ENCODE measurements at regions not wholly inside any gene's neighbourhood (a gene's known extent, or its start where the extent isn't known, plus 50 kb on each side); places are given as distances from the start of the nearest gene placed in this dataset.

- Histone ChIP-seq H3K27ac (no peak overlapping the region), H3K27me3 (ENCODE audit: insufficient read depth in 3 of 3, low read length in 2 of 3) (no peaks in the 10 kb centered on the region), H3K4me3 (no peak overlapping the region), H3K4me1 (no peaks in the 10 kb centered on the region), H3K9me3 (no peaks in the 10 kb centered on the region), H3K36me3 (ENCODE audit: insufficient read depth in 1 of 2, low read depth in 1 of 2) (no peaks in the 10 kb centered on the region)
- WGBS, 3 donors = 95 to 98% (median 95%) methylated on average over 19 to 30 of the region's 30 CpGs
- intact Hi-C loops (cut with DNase I) = no loop called here
- DNase-seq (no peak), ATAC-seq (no peak)
- no peak for TF ChIP-seq CTCF (IDR thresholded peaks at IDR 0.05)
Observed at GRCh38 chr1:239924741-239925350, 166.8 kb upstream of the FMN2 start.

GRCh38 chr1:239926184-239926583, 165.5 kb upstream of the FMN2 start:
- ATAC-seq (no peak), DNase-seq (no peak)
- 63 to 69% (median 66%) methylated on average over 3 of the region's 3 CpGs for WGBS, 3 donors

GRCh38 chr1:239929317-239929716, 162.4 kb upstream of the FMN2 start:
- no peaks in the 10 kb centered on the region for H3K9me3 ChIP-seq
- no peak for DNase-seq
- H3K27me3 ChIP-seq (ENCODE audit: insufficient read depth in 3 of 3, low read length in 2 of 3) = no peaks in the 10 kb centered on the region
- intact Hi-C loops (cut with DNase I) = no loop called here
- no peaks in the 10 kb centered on the region for H3K36me3 ChIP-seq (ENCODE audit: insufficient read depth in 1 of 2, low read depth in 1 of 2)
- no peak overlapping the region for H3K27ac ChIP-seq
- WGBS, 3 donors = 79 to 87% (median 79%) methylated on average over 6 of the region's 6 CpGs
- no peaks in the 10 kb centered on the region for H3K4me1 ChIP-seq
- TF ChIP-seq CTCF (IDR thresholded peaks at IDR 0.05) = no peak
- no peak overlapping the region for H3K4me3 ChIP-seq
- ATAC-seq = no peak

More at GRCh38 chr1:239926184-239926583, 165.5 kb upstream of the FMN2 start:
- intact Hi-C loops (cut with DNase I) = no loop called here
- TF ChIP-seq CTCF (IDR thresholded peaks at IDR 0.05) = no peak
- no peaks in the 10 kb centered on the region for H3K9me3 ChIP-seq
- H3K4me1 ChIP-seq = no peaks in the 10 kb centered on the region
- no peak overlapping the region for H3K27ac ChIP-seq
- H3K36me3 ChIP-seq (ENCODE audit: insufficient read depth in 1 of 2, low read depth in 1 of 2) = no peaks in the 10 kb centered on the region
- H3K27me3 ChIP-seq (ENCODE audit: insufficient read depth in 3 of 3, low read length in 2 of 3) = no peaks in the 10 kb centered on the region
- no peak overlapping the region for H3K4me3 ChIP-seq

GRCh38 chr1:239930686-239931262, 160.9 kb upstream of the FMN2 start:
- 64 to 74% (median 68%) methylated on average over 3 of the region's 3 CpGs for WGBS, 3 donors
- Histone ChIP-seq H3K36me3 (ENCODE audit: insufficient read depth in 1 of 2, low read depth in 1 of 2) (no peaks in the 10 kb centered on the region), H3K4me1 (no peaks in the 10 kb centered on the region), H3K27me3 (ENCODE audit: insufficient read depth in 3 of 3, low read length in 2 of 3) (no peaks in the 10 kb centered on the region), H3K4me3 (no peak overlapping the region), H3K9me3 (no peaks in the 10 kb centered on the region), H3K27ac (no peak overlapping the region)
- DNase-seq = no peak
- intact Hi-C loops (cut with DNase I) = no loop called here
- TF ChIP-seq CTCF (IDR thresholded peaks at IDR 0.05) = no peak
- ATAC-seq = no peak

- H3K4me1 ChIP-seq = no peaks in the 10 kb centered on the region
- ATAC-seq (no peak), DNase-seq (no peak)
- H3K9me3 ChIP-seq = no peaks in the 10 kb centered on the region
- WGBS, 3 donors = 70 to 79% (median 78%) methylated on average over 6 of the region's 6 CpGs
- no peak for TF ChIP-seq CTCF (IDR thresholded peaks at IDR 0.05)
- no peaks in the 10 kb centered on the region for H3K36me3 ChIP-seq (ENCODE audit: insufficient read depth in 1 of 2, low read depth in 1 of 2)
- H3K27me3 ChIP-seq (ENCODE audit: insufficient read depth in 3 of 3, low read length in 2 of 3) = no peaks in the 10 kb centered on the region
- H3K4me3 ChIP-seq = no peak overlapping the region
- intact Hi-C loops (cut with DNase I) = no loop called here
- H3K27ac ChIP-seq = no peak overlapping the region
Observed at GRCh38 chr1:239931341-239931740, 160.3 kb upstream of the FMN2 start.
